HG02623 (cell line): ENCODE measurements at regions not wholly inside any gene's neighbourhood (a gene's known extent, or its start where the extent isn't known, plus 50 kb on each side); places are given as distances from the start of the nearest gene placed in this dataset.

ENCODE experiments used
- ATAC-seq: cut with Tn5 transposase; IDR thresholded peaks from one replicate; pipeline ENCODE4 v1.9.1; 2021; ENCODE audit warnings: moderate library complexity; ENCODE audit not compliant: unreplicated experiment

GRCh38 chr4:13892739-13893105 lies 265.2 kb upstream of the BOD1L1 start:
- ATAC-seq: no peak

- ATAC-seq: no peak
Observed at GRCh38 chr4:13893211-13893610, 265.7 kb upstream of the BOD1L1 start.

DNA sequence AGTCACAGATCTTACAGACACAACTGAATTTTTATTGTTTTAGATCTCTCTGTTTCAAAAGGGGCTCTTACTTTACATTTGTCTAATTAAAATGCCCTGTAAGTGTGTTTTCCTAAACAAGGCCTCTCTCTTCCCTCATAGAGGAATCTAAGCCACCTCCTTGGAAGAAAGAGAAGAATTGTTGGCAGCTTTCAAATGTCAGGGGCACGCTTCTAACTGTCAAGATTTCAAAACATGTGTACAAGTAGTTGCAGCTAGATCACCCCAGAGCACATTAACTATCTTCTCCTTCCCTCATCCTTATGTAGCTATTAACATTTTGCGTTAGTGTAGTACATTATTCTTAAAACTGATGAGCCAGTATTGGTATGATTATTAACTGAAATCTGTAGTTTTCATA lies 266.5 kb upstream of the BOD1L1 start:
- ATAC-seq: no peak

- ATAC-seq: no peak
Observed at GRCh38 chr4:13900780-13901179, 273.3 kb upstream of the BOD1L1 start.

GRCh38 chr4:13902146-13902545 lies 274.6 kb upstream of the BOD1L1 start:
- ATAC-seq: no peak

- no peak for ATAC-seq
Observed at GRCh38 chr4:13903061-13903460, 275.5 kb upstream of the BOD1L1 start.

DNA sequence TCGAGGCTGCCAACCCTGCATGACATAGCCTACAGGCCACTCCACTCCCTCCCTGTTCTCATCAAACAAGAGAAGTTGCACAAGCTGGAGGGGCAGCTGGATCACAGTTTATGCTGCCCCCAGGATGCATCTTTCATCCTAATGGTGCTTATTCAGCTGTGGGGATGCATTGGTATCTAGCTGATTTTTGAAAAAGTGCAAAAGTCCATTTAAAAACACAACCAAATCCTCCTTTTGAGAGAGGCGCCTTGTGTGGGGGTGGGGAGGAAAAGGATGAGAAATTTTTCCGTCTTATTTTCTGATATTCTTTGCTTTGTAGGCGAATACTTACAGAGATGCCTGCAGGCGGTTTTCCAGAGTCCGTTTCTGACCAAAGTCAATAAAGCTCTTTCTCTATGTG lies 276.4 kb upstream of the BOD1L1 start:
- no peak for ATAC-seq

DNA sequence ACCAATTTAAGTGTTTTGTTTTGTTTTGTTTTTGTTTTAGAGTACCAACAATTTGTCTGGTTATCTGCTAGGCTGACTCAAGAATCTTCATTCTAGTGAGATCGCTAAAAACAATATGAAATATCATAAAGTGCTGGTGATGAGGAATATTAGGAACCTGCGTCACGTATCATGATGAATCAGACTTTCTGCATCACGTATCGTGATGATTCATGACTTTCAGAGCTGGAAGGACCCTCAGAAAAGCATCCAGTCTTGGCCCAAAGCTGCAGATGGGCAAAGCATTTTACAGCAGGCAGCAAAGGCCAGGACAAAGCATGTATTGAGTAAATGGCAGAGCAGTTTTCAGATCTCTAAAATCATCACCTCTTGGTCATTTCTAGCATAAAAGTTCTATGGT lies 278.0 kb upstream of the BOD1L1 start:
- ATAC-seq: no peak

DNA sequence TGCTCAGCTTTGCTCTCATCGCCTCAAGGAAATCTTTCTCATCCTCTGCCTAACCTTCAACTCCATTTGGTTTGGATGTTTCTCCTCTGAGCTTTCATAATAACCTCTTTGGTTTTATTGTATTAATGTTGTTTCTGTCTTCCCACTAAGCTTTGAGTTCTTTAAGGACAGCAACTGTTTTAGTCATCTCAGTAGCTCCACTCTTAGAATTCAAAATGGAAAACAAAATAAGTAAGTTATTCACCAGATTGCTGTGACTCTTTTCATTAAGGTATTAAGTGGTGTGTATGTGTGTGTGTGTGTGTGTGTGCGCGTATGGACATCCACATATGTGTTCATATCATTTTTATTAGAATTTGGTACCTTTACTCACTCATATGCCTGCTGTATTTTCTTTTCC lies 279.2 kb upstream of the BOD1L1 start:
- no peak for ATAC-seq

DNA sequence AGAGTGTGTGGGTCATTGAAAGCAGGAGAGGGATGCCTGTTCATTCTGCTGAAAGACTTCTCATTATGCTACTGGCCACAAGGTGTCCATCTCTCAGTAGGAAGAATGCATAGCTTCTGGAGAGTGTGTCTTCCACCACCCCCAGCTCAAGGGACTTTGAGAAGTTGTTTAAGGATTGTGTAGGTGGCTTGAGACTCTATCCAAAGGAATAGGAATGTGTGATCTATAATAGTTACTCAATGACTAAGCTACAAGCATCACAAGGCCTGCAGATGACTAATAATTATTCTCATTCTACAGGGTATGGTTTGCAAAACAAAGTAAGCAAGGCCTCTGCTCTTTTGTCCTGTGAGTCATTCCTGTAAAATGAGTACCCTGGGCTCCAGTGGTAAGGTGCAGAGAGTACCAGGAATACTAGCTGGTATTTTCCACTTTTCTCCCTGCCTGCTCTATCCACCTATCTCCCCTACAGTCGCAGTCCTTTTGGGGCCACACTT lies 279.8 kb upstream of the BOD1L1 start:
- no peak for ATAC-seq

DNA sequence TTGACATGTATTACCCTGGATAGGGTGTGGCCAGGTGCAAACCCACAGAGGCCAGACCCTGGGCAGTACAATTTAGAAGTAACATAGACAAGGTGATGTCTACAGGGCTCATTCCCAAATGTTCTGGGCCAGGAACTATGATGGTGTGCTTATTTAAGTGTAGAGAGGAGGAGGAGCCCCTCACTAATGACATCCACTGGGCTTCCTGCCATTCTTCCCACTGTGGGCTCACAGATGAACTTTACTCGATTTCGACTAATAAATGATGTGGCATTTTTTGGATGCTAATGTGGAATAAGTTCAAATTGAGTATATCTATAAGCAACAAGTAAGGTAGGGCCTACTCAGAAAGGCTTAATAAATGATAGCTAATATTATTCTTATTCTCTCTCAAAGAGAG lies 280.9 kb upstream of the BOD1L1 start:
- no peak for ATAC-seq

DNA sequence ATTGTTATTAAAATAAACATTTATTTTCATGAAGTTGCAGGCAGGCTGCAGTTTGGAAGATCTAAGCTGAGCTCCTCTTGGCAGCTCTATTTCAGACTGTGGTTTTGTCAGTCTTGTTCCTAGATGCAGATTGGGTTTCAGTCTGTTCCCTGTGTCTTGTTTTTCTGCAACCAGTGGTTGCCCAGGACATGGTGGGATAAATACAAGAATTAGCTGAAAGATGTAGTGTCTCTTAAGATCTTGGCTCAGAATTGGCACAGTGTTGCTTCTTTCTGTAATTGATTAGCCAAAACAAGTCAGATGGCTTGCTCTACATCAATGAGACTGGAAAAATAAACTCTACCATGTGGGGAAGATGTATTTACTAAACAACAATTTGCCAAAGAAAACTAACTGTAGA lies 283.0 kb upstream of the BOD1L1 start:
- no peak for ATAC-seq

DNA sequence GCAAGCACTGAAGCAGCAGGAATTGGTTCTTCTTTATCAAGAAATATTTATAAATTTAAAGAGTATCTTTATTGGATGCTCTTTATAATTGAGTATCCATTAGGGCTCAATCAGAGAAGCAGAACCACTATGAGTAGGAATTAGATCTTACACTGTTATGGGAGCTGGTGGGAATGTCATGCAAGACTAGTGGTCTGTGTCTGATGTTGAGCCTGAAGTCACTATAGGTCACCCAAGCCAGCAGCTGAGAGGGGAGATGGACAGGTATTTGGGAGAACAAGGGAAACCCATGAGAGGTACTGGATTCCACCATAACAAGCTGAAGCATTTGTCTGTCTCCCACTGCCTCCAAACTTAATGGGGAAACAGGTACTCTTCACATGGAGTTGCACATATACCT lies 283.7 kb upstream of the BOD1L1 start:
- no peak for ATAC-seq

- ATAC-seq: no peak
Observed at GRCh38 chr4:13912436-13912925, 285.0 kb upstream of the BOD1L1 start.

- no peak for ATAC-seq
Observed at GRCh38 chr4:13912966-13913365, 285.4 kb upstream of the BOD1L1 start.

DNA sequence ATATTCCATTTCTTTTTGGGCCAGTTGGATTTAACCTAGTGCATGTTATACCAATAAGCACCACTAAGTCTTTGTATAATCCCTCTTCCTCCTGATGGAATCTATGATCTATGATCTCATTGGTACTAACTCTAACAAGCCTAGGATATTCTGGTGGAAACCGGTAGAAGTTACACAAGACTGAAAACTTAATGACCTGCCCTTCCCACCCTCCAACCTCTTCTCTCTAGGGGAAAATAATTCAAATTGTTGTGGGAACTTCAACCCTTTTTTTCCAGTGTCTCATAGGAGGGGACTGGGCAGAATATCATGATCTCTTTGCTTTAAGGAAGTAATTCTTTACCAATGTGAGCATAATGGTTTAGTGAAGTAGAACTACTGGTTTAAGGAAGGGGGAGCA lies 289.5 kb upstream of the BOD1L1 start:
- no peak for ATAC-seq

DNA sequence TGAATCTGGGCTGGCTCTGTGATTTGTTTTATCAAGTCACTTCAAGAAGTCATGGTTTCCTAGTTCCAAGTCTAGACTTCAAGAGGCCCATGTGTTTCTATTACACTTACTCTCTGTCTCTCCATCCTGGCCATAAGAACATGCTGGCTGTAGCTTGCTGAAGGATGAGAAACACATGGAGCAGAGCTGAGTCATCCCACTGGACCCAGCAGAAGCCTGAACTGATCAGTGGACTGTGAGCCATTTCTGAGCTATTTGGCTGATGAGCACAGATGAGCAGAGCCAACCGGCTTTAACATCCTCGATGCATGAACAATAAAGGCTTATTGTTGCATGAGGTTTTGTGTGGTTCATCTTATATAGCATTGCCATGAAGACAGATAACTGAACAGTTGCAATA lies 290.6 kb upstream of the BOD1L1 start:
- no peak for ATAC-seq

DNA sequence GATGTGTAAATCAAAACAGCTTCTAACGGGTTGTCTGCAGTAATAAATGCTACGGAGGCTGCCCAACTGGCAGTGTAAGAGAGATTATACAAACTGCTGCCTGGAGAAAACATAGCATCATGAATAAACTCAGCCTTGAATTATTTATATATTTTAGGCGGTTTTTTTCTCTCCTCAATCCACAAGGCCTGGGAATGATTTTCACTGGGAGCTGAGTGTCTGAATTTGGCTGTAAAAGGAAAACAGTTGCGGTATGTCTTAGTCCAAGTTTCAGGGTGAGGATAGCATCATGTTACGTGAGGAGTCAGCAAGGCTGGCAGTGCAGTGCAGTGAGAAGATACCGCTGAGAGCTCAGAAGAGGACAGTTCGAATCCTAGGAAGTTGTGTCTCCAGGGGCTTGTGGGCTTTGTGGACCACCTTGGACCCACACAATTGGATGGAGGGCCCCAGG lies 291.5 kb upstream of the BOD1L1 start:
- ATAC-seq: no peak

DNA sequence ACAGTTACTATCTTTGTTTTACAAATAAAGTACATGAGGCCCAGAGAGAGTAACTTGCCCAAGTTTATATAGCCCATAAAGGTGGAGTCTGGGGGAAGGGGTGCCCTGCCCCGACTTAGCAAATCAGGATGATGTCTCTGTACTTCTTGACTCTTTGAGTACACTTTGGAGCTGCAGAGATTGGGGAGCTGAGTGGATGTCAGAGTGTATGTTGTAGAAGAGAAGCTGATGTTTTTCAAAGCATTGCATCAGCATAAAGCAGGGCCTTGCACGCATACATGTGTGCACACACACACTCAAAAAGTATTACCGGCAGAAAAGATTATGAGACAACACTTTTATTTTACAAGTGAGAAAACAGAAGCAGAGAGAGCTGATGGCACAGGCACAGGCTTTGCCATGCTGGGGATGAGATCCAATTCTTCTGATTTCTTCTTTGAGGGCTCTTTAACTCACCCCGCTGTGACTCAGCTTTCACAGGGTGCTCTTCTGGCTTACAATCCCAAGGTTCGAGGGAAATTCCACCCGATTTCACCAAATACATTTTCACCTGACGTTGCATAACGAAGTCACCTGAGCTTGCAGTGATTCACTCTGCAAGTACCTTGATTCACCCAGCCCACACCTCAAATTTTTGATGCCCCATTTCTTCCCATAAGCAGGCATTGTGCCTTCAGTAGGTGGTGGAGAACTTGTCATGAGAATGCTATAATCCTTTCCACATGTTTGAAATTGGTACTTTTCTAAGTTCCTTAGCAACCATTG lies 292.8 kb upstream of the BOD1L1 start:
- ATAC-seq: no peak

GRCh38 chr4:13920901-13921300 lies 293.4 kb upstream of the BOD1L1 start:
- ATAC-seq: no peak

DNA sequence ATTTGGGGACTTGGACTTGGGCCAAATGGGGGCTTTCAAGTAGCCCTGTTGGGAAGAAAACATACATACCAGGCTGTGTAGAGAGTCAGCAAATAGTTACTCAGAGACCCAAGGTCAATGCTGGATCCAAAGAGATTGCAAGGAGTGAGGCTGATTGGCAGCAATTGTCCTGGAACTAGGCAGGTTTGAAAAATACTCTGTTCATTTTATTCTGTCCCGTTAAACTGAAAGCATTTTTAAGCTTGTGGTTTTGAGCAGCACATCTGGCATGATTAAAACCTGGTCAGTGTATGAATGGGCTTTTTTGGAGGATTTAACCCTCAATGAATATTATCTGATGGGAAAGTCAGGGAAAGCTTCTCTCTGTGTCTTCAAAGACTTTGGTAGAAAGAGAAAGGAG lies 294.3 kb upstream of the BOD1L1 start:
- no peak for ATAC-seq

DNA sequence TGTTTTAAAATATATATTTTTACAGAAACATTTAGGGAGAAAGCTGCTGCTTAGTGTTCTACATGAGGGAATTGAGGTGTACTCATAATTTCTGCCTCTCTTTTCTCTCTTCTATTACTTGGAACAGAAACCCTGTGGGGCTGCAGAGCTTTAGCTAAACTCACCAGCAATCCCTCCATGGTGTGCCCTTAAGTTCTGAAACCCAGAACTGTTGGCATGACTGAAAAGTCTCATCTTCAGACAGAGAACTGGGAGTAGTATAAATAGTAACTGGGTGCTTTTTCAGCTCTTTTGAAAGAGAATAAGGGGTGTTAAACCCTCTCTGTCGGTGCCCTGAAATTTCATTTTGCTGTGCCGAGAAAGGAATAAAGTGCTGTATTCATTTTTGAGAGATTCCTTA lies 294.9 kb upstream of the BOD1L1 start:
- ATAC-seq: no peak
